Islet of Langerhans (tissue), 1 donor: ENCODE measurements at regions not wholly inside any gene's neighbourhood (a gene's known extent, or its start where the extent isn't known, plus 50 kb on each side); places are given as distances from the start of the nearest gene placed in this dataset.

Experiments used
- FAIRE-seq: peaks from one replicate; lab custom pipeline; 2011; peaks lifted over from hg19 to GRCh38; lab: Jason Lieb, UNC

GRCh38 chr9:103798620-103799019, 295.5 kb upstream of the SMC2 start:
- FAIRE-seq = peak; percentile 60

- no peak for FAIRE-seq
Observed at GRCh38 chr9:103799959-103800358, 294.1 kb upstream of the SMC2 start.

- FAIRE-seq = no peak
Observed at GRCh38 chr9:103802068-103802467, 292.0 kb upstream of the SMC2 start.

GRCh38 chr9:103803245-103803644, 290.9 kb upstream of the SMC2 start:
- FAIRE-seq = no peak

- FAIRE-seq = no peak
Observed at GRCh38 chr9:103804077-103804735, 289.9 kb upstream of the SMC2 start.

GRCh38 chr9:103809745-103810144, 284.4 kb upstream of the SMC2 start:
- FAIRE-seq = no peak

GRCh38 chr9:103811462-103811861, 282.6 kb upstream of the SMC2 start:
- FAIRE-seq = no peak

- FAIRE-seq = no peak
Observed at GRCh38 chr9:103816146-103816545, 278.0 kb upstream of the SMC2 start.

GRCh38 chr9:103819936-103820335, 274.2 kb upstream of the SMC2 start:
- FAIRE-seq = no peak

GRCh38 chr9:103821115-103821514, 273.0 kb upstream of the SMC2 start:
- no peak for FAIRE-seq

GRCh38 chr9:103837940-103838339, 256.2 kb upstream of the SMC2 start:
- FAIRE-seq = no peak

- no peak for FAIRE-seq
Observed at GRCh38 chr9:103839197-103839596, 254.9 kb upstream of the SMC2 start.

GRCh38 chr9:103867886-103868285, 226.2 kb upstream of the SMC2 start:
- no peak for FAIRE-seq

- FAIRE-seq = no peak
Observed at GRCh38 chr9:103872811-103873210, 221.3 kb upstream of the SMC2 start.

- FAIRE-seq = no peak
Observed at GRCh38 chr9:103881419-103881818, 212.7 kb upstream of the SMC2 start.

- FAIRE-seq = no peak
Observed at GRCh38 chr9:103889989-103890388, 204.1 kb upstream of the SMC2 start.

GRCh38 chr9:103894184-103894583, 199.9 kb upstream of the SMC2 start:
- FAIRE-seq = no peak

- FAIRE-seq = no peak
Observed at GRCh38 chr9:103898550-103898949, 195.6 kb upstream of the SMC2 start.

- no peak for FAIRE-seq
Observed at GRCh38 chr9:103899866-103900265, 194.2 kb upstream of the SMC2 start.

GRCh38 chr9:103900466-103900865, 193.6 kb upstream of the SMC2 start:
- FAIRE-seq = no peak

GRCh38 chr9:103902263-103902662, 191.8 kb upstream of the SMC2 start:
- no peak for FAIRE-seq

GRCh38 chr9:103904242-103904641, 189.9 kb upstream of the SMC2 start:
- no peak for FAIRE-seq

- FAIRE-seq = no peak
Observed at GRCh38 chr9:103913899-103914298, 180.2 kb upstream of the SMC2 start.

- no peak for FAIRE-seq
Observed at GRCh38 chr9:103919605-103920209, 174.4 kb upstream of the SMC2 start.
